Activated CD4-positive, alpha-beta memory T cell treated with anti-CD3 and anti-CD28 coated beads, Interleukin-2, amount 10 ng/mL, durations not matched to agents 7 days and 5 days (primary cell): ENCODE measurements at regions not wholly inside any gene's neighbourhood (a gene's known extent, or its start where the extent isn't known, plus 50 kb on each side); places are given as distances from the start of the nearest gene placed in this dataset.
"Not testable (repeated sequence)": the region's sequence is repeated elsewhere in the genome, so short reads cannot be mapped to it uniquely, and the experiment has no call there.

ENCODE experiments used
- CTCF ChIA-PET: fragments of 350-600 bp; sonication (Branson Sonifier 250); formaldehyde crosslinking; loops from one replicate; lab custom pipeline; 2021; ENCODE audit warnings: antibody characterized with exemption, inconsistent platforms; lab: Charles Lee
- POLR2A ChIA-PET: fragments of 350-600 bp; sonication (Branson Sonifier 250); formaldehyde crosslinking; loops from one replicate; lab custom pipeline; 2021; ENCODE audit warnings: antibody characterized with exemption; lab: Charles Lee
- DNase-seq: peaks from one replicate; pipeline ENCODE4 v3.0.0-alpha.2; 2020
- H3K27ac Mint-ChIP-seq: one replicate; pipeline ENCODE4 v1.8.0; 2021; ENCODE audit warnings: mild to moderate bottlenecking, mixed read lengths
- H3K27me3 Mint-ChIP-seq: one replicate; pipeline ENCODE4 v1.8.0; 2021; ENCODE audit warnings: mixed read lengths
- H3K36me3 Mint-ChIP-seq: one replicate; pipeline ENCODE4 v1.8.0; 2021; ENCODE audit warnings: low read depth, mixed read lengths
- H3K4me1 Mint-ChIP-seq: one replicate; pipeline ENCODE4 v1.8.0; 2021; ENCODE audit warnings: mixed read lengths
- H3K4me3 Mint-ChIP-seq: one replicate; pipeline ENCODE4 v1.8.0; 2021; ENCODE audit warnings: mild to moderate bottlenecking, mixed read lengths
- H3K9me3 Mint-ChIP-seq: one replicate; pipeline ENCODE4 v1.8.0; 2021; ENCODE audit warnings: mixed read lengths

DNA sequence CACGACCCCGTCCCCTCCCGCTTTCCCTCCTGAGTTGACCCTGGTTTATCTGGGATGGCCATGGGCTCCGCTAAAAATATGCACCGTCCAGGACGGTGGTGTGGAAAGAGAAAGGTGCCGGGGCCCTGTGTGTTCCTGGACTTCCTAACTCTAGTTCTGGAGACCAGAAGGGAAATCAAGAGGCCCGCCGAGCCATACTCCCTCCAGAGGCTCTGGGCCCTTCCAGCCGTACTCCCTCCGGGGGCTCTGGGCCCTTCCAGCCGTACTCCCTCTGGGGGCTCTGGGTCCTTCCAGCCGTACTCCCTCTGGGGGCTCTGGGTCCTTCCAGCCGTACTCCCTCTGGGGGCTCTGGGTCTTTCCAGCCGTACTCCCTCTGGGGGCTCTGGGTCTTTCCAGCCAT, 168.5 kb downstream of the LAT start:
- CTCF ChIA-PET, H3K27ac Mint-ChIP-seq, H3K27me3 Mint-ChIP-seq, POLR2A ChIA-PET, DNase-seq, H3K9me3 Mint-ChIP-seq, H3K4me3 Mint-ChIP-seq: not testable (repeated sequence)
- Mint-ChIP-seq H3K4me1 (peaks cover 43% of the 10 kb centered on the region), H3K36me3 (peaks cover 10% of the 10 kb centered on the region)

GRCh38 chr16:29152544-29153031, 167.7 kb downstream of the LAT start:
- H3K9me3 Mint-ChIP-seq, POLR2A ChIA-PET, H3K4me3 Mint-ChIP-seq, H3K27ac Mint-ChIP-seq, DNase-seq, CTCF ChIA-PET, H3K27me3 Mint-ChIP-seq: not testable (repeated sequence)
- peaks cover 10% of the 10 kb centered on the region for H3K36me3 Mint-ChIP-seq
- peaks cover 46% of the 10 kb centered on the region for H3K4me1 Mint-ChIP-seq

DNA sequence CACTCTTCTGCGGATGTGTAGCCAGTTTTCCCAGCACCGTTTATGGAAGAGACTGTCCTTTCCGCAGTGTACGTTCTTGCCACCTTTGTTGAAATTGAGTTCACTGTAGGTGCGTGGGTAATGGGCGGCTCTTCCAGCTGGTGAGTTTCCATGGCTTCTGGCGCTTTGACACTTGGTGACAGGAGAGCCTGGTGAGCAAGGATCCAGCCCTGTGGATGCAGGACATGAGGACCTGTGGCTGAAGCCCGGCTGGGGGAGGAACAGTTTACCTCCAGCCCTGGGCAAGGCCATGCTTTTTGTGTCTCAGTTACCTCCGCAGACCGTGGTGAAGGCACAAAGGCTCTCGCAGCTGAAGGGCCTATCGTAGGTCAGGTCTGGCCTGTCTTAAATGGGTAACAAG, 166.5 kb downstream of the LAT start:
- no peaks in the 10 kb centered on the region for H3K9me3 Mint-ChIP-seq
- ChIA-PET CTCF (no interaction called here), POLR2A (no interaction called here)
- no peak for DNase-seq
- no peak overlapping the region for H3K4me3 Mint-ChIP-seq
- peaks cover 42% of the 10 kb centered on the region for H3K4me1 Mint-ChIP-seq
- no peaks in the 10 kb centered on the region for H3K27me3 Mint-ChIP-seq
- no peak overlapping the region for H3K27ac Mint-ChIP-seq
- H3K36me3 Mint-ChIP-seq, result peaks cover 10% of the 10 kb centered on the region

DNA sequence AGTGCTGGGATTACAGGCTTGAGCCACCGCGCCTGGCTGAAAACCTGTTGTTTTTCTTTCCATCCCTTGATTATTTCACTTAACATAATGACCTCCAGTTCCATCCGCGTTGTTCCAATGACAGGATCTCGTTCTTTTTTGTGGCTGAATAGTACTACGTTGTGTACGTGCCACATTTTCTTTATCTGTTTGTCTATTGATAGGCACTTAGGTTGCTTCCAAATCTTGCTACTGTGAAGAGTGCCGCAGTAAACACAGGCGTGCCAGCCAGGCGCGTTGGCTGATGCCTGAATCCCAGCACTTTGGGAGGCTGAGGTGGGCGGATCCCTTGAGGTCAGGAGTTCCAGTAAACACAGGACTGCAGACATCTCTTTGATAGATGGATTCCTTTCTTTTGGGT, 165.1 kb downstream of the LAT start:
- H3K4me3 Mint-ChIP-seq, H3K9me3 Mint-ChIP-seq, H3K27me3 Mint-ChIP-seq, DNase-seq, POLR2A ChIA-PET, H3K36me3 Mint-ChIP-seq: not testable (repeated sequence)
- CTCF ChIA-PET, result interaction anchor here (1.3 kb wide), 1 partner anchor 34 kb away, joined by 3 read pairs; no protein-coding TSS in a partner anchor
- Mint-ChIP-seq H3K27ac (peak overlapping the region; percentile 92), H3K4me1 (peaks cover 44% of the 10 kb centered on the region)

- ChIA-PET CTCF (no interaction called here), POLR2A (interaction anchor here (0.6 kb wide), 1 partner anchor 175 kb away, joined by 4 read pairs; the partner anchor contains the start of gene SPNS1)
- no peaks in the 10 kb centered on the region for H3K27me3 Mint-ChIP-seq
- peaks cover 43% of the 10 kb centered on the region for H3K4me1 Mint-ChIP-seq
- H3K9me3 Mint-ChIP-seq, result no peaks in the 10 kb centered on the region
- peak; percentile 86 for DNase-seq
- H3K36me3 Mint-ChIP-seq, result peaks cover 8% of the 10 kb centered on the region
- H3K4me3 Mint-ChIP-seq, result peak overlapping the region; percentile 33
- peak overlapping the region; percentile 92 for H3K27ac Mint-ChIP-seq
Measured at GRCh38 chr16:29148867-29149272, 164.0 kb downstream of the LAT start.

DNA sequence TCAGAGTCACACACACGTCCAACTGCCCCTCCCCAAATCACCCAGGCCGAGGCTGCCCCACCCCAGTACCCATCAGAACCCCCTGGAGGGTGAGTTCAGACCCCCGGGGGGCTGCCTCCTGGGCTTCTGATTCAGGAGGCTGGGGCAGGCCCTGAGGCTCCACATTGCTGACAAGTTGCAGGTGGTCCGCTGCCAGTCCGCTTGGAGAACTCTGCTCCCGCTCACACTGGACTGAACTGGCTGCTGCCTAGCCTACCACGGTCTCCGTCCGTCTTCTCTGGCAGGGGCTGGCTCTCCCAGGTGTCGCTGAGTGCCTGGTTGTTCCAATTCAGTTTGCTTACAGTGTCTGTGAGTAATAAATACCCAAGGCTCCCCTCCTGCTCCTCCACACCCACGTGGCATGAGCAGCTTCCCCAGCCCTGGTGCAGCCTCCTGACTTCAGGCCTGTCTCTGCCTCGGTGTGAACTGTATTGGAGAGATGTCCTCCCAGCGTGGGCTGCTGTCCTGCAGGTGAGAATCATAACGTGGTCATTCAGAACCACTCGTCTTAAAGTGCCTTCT, 163.4 kb downstream of the LAT start:
- ChIA-PET CTCF (no interaction called here), POLR2A (interaction anchor here (0.6 kb wide), 1 partner anchor 174 kb away, joined by 4 read pairs; the partner anchor contains the start of gene SPNS1)
- H3K4me1 Mint-ChIP-seq, result peaks cover 43% of the 10 kb centered on the region
- H3K27ac Mint-ChIP-seq, result peak overlapping the region; percentile 92
- DNase-seq, result no peak
- H3K36me3 Mint-ChIP-seq, result peaks cover 8% of the 10 kb centered on the region
- H3K4me3 Mint-ChIP-seq, result no peak overlapping the region
- no peaks in the 10 kb centered on the region for H3K9me3 Mint-ChIP-seq
- H3K27me3 Mint-ChIP-seq, result no peaks in the 10 kb centered on the region

DNA sequence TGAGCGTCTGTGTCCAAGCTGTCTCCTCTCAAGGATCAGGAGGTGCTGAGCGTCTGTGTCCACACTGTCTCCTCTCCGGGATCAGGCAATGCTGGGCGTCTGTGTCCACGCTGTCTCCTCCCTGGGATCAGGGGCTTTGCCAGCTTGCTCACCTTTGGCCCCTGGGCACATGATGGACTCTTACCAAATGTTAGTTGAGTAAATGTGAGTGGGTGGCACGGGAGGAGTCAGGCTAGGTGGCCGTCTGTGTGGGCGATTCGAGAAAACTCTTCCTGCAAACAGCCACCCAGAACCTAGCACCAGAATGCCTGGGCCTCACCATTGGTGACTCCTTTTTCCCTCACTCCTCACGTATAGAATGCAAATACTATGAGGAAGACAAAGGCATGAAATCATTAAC, 162.9 kb downstream of the LAT start:
- peak overlapping the region; percentile 58 for H3K27ac Mint-ChIP-seq
- H3K9me3 Mint-ChIP-seq, POLR2A ChIA-PET, H3K4me3 Mint-ChIP-seq, CTCF ChIA-PET, H3K27me3 Mint-ChIP-seq, DNase-seq, H3K36me3 Mint-ChIP-seq: not testable (repeated sequence)
- peaks cover 43% of the 10 kb centered on the region for H3K4me1 Mint-ChIP-seq

DNA sequence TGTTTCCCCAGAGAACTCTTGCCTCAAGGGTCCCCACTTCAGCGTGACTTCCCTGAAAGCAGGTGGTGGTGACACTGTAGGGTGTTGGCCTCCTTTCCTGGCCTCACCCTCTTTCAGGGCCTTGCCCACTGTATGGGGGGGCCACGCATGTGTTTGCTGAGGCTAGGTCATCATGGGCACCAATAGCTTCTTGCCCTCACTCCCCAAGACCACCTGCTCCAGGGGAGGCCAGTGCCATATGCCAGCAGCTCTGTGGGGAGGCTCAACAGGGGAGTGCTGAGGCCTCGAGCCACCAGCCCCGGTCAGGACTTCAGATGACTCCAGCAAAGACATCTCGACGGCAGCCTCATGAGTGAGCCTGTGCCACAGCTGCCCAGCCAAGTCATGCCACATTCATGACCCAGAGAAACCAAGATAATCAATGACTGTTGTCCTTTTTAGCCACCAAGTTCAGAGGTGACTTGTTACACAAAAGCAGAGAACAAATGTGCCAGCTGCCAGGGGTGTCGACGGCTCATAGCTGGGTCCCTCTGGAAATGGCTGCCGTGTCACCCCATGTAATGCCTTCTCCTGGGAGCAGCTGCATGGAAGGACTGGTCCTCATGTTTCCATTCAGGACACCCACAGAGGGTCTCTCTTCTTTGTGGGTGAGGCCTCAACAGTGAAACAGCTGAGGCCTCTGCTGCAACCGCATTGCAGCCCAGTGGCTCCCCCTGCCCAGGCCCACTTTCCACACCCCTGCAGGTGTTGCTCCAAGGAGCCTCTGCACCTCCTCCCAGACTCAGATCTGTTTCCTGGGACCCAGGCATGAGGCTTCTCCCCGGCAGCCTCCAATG, 162.2 kb downstream of the LAT start:
- CTCF ChIA-PET, H3K4me3 Mint-ChIP-seq, H3K9me3 Mint-ChIP-seq, DNase-seq, H3K36me3 Mint-ChIP-seq, H3K27me3 Mint-ChIP-seq, POLR2A ChIA-PET: not testable (repeated sequence)
- H3K27ac Mint-ChIP-seq, result peak overlapping the region; percentile 58
- peaks cover 43% of the 10 kb centered on the region for H3K4me1 Mint-ChIP-seq

GRCh38 chr16:29146266-29146665, 161.4 kb downstream of the LAT start:
- Mint-ChIP-seq H3K36me3 (peaks cover 8% of the 10 kb centered on the region), H3K27me3 (no peaks in the 10 kb centered on the region), H3K4me1 (peaks cover 43% of the 10 kb centered on the region), H3K4me3 (no peak overlapping the region), H3K27ac (no peak overlapping the region), H3K9me3 (no peaks in the 10 kb centered on the region)
- ChIA-PET POLR2A (no interaction called here), CTCF (no interaction called here)
- no peak for DNase-seq

DNA sequence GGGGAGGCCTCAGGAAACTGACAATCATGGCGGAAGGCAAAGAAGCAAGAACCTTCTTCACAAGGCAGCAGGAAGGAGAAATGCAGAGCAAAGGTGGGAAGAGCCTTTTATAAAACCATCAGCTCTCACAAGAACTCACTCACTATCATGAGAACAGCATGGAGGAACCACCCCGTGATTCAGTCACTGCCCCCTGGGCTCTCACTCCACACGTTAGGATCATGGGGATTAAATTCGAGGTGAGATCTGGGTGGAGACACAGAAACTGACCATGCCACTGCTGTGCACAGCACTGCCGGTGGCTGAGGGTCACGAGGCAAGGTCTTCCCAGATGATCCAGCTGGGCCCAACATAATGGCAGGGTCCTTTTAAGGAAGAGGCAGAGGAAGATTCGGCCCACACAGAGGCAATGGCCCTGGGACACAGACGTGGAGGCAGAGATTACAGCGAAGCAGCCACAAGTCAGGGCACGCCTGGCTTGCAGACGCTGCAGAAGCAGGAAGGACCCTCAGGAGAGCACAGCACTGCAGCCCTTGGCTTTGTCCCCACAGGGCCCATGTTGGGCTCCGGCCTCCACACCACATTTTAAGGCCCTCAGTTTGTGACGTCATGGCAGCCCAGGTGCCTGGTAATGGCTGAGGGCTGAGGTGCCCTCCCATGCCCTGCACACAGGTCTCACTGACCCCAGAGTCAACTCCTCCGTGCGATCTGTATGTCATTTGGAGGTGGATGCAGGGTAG, 160.8 kb downstream of the LAT start:
- H3K27ac Mint-ChIP-seq, H3K4me3 Mint-ChIP-seq, H3K36me3 Mint-ChIP-seq, H3K27me3 Mint-ChIP-seq, POLR2A ChIA-PET, CTCF ChIA-PET, DNase-seq, H3K9me3 Mint-ChIP-seq: not testable (repeated sequence)
- H3K4me1 Mint-ChIP-seq, result peaks cover 43% of the 10 kb centered on the region

GRCh38 chr16:29145086-29145485, 160.2 kb downstream of the LAT start:
- CTCF ChIA-PET, H3K9me3 Mint-ChIP-seq, H3K27ac Mint-ChIP-seq, DNase-seq, H3K27me3 Mint-ChIP-seq, H3K36me3 Mint-ChIP-seq, POLR2A ChIA-PET, H3K4me3 Mint-ChIP-seq: not testable (repeated sequence)
- H3K4me1 Mint-ChIP-seq, result peaks cover 38% of the 10 kb centered on the region

DNA sequence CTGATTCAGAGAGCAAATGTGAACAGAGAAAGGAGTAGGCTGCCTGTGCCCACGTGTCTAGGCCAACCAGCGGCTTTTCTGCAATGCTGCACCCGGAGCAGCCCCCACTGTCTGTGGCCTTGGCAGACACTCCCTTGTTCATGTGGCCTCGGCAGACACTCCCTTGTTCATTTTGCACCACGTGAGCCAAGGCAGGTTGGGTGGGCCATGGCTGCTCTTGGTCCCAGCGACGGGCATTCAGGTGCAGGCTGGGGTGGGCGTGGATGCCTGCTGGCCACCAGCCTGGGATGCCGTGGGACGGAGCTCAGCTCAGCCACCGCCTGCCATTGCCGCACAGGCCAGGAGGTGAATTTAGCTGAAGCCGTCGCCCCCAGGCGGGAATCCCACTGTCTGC, 159.8 kb downstream of the LAT start:
- POLR2A ChIA-PET, H3K4me3 Mint-ChIP-seq, H3K27ac Mint-ChIP-seq, H3K9me3 Mint-ChIP-seq, H3K27me3 Mint-ChIP-seq, H3K36me3 Mint-ChIP-seq, CTCF ChIA-PET, DNase-seq: not testable (repeated sequence)
- peaks cover 34% of the 10 kb centered on the region for H3K4me1 Mint-ChIP-seq
